Embryonic facial prominence (tissue), 1 donor: ENCODE measurements at regions not wholly inside any gene's neighbourhood (a gene's known extent, or its start where the extent isn't known, plus 50 kb on each side); places are given as distances from the start of the nearest gene placed in this dataset.
"Not testable (repeated sequence)": the region's sequence is repeated elsewhere in the genome, so short reads cannot be mapped to it uniquely, and the experiment has no call there.

Experiments
- DNase-seq: peaks from one replicate; pipeline ENCODE4 v3.0.0-alpha.2; 2016; ENCODE audit errors: extremely low spot score

DNA sequence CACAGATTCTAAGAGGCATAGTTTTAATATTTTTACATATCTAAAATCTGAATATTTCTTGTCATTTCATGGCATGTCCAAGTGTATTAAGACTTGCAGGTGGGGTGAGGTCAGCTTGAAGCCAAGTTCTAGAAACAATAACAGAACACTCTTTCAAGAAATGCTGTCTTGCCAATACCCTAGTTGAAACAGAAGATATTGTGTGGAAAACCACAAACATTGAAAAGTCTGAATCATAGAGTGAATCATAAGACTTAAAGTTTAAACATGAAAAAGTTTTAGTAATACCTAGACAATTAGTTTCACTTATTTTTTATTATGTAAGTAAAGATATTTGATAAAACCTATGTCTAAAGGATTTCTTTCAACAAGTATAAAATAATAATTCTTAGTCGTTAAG is 191.5 kb upstream of the CAND1 start:
- no peak for DNase-seq

DNA sequence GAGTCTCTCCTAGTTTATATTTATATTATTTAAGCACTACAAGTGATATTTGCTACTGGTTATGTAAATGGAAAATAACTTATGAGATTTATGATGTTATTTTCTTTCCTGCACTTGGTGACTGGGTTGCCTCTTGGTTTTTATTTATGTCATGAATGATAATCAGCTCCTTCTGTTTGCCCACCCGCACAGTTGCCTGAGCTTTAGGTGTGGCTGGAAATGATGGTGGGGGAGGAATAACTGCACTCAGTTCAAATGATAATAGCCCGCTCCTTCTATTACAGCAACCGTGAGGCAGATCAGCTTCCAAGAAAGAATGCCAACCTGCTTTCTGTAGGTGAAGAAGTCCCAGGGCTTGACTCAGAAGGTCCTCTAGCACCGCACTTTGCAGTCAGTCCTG is 190.2 kb upstream of the CAND1 start:
- DNase-seq = no peak

GRCh38 chr12:67080637-67081036 is 188.5 kb upstream of the CAND1 start:
- DNase-seq = no peak

DNA sequence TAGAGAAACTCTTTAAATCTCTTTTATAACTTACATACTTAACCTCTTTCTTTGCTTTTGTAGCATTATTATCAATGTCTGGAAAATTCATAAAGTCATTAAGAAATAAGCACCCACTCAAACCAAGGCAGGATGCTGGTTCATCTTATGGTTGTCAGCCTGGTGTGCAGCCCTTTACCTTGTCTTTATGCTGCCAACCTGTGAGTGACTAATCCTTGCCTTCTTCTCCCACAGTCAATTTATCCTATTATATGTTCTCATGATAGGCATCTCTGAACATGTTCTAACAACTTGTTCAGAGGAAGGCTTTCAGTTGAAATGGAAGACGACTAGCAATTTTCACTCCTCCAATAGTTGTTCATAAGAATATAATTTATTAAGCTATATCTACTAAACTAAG is 186.9 kb upstream of the CAND1 start:
- no peak for DNase-seq

GRCh38 chr12:67085699-67086098 is 183.5 kb upstream of the CAND1 start:
- DNase-seq = no peak

- no peak for DNase-seq
Measured at GRCh38 chr12:67086116-67086515, 183.0 kb upstream of the CAND1 start.

DNA sequence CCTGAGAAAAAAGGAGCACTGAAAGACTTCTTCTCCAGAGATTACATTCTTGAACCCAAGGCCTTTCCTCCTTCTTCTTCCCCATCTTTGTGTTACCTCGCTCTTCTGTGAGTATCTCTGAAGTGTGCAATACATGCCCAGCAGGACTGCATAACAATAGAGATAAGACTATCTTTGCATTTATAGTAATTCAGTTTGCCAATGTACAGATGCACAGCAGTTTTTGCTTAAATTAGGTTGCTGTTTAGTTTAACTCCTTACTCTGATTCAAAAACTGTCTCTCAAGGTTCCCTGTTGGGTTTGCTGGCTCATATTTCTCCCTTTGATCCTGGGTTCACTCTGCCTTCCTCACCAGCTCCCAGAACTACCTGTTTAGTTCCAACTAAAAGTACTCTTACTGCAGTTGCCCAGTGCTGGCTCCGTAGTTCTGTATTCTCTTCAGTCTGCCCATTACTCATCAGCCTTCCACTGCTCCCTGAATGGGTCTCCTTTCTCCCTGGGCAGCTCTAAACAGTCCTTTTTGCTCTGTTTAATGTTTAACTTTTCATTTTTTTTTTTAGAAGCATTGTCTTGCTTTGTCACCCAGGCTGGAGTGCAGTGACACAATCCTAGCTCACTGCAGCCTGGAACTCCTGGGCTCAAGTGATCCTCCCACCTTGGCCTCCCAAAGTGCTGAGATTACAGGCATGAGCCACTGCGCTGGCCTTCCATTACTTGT is 180.6 kb upstream of the CAND1 start:
- no peak for DNase-seq

DNA sequence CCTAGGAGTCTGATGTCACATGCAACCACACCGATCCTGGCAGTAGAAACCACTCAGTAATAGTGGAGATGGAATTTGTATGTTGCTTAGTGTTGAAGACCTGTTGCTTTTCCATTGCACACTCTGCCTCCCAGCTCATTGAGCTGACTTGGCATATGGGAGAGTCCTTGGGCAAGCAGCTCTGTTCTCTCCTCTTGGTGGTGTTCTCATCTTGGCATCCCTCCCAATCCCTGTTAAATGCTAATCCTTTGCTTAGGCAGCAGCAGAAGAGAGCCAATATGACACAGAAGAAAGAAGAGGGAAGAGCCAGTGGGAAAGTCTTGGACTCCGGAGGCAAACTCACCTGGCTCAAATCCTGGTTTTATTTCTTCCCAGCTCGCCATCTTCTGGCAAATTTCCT is 178.0 kb upstream of the CAND1 start:
- no peak for DNase-seq

GRCh38 chr12:67091678-67092077 is 177.5 kb upstream of the CAND1 start:
- no peak for DNase-seq

- not testable (repeated sequence) for DNase-seq
Measured at GRCh38 chr12:67092934-67093333, 176.2 kb upstream of the CAND1 start.

DNA sequence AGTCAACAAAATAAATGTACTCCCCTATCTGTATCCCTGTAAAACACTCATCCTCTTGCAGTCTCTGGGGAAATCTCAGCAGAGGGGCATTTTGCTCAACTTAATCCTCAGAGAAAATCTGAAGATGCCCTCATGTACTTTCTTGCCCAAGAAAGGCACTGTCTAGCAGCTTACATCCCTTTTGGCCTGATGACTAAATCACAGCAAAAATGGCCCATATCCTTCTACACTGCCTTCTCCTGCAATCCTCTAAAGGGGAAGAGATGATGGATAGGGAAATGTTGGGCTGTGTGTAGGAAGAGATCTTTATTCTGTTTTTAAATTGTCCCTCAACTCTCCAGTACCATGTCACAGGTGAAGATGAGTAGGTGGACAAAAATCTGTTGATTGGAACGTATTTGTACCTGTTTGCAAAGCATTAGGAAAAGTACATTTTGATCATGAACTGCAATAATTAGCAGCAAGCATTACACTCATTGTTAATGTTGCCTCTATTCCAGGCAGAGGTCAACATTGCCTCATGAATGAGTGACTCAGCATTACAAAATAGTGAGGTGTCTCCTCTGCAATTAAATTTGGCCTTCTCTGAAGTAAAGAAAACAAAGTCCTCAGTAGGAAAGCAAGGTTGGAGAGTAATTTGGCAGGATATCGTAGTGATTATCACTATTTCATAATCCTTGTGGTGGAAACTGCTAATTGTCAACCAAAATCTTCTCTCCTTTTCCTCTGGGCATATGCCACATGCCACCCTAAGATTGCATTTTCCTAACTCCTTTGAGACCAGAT is 172.4 kb upstream of the CAND1 start:
- no peak for DNase-seq

- DNase-seq = no peak
Measured at GRCh38 chr12:67099858-67100257, 169.3 kb upstream of the CAND1 start.

DNA sequence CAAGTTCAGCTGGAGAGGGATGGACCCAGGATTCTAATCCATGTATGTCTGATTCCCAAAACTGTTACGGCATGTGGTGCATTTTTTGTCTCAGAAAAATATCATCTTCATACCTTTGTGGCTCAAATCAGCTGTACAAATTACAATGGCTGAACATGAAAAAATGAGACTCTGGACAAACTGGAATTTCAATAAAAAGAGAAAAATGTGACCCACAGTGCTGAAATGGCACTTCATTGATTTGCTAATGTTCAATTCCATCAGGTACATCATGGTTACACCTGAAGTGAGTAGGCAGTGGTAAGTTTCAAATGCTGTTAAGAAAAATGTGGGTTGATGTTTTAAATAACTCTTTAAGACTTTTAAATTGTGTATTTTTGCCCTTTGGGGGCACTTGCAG is 165.6 kb upstream of the CAND1 start:
- no peak for DNase-seq

GRCh38 chr12:67107235-67107634 is 161.9 kb upstream of the CAND1 start:
- no peak for DNase-seq

GRCh38 chr12:67107751-67108269 is 161.3 kb upstream of the CAND1 start:
- DNase-seq = no peak

GRCh38 chr12:67110345-67110744 is 158.8 kb upstream of the CAND1 start:
- DNase-seq = not testable (repeated sequence)

DNA sequence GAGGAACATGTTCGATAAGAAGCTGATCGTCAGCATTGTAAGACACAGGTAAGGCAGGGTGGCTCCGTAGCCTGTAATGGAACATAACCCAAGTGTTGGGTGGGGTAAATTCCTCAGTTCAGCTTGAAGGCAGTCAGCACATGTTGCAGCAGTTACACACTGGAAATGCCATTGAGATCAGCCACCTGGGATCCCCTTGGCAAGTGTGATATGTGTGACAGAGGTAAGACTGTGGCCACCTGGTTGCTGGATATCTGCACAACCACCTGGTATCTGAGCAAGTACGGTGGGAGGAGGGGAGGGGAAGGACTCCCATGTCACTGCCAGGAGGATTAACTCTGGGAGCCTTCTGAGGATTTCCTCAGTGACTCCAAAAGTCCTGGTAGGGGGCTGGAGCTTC is 158.0 kb upstream of the CAND1 start:
- DNase-seq = peak; percentile 7

DNA sequence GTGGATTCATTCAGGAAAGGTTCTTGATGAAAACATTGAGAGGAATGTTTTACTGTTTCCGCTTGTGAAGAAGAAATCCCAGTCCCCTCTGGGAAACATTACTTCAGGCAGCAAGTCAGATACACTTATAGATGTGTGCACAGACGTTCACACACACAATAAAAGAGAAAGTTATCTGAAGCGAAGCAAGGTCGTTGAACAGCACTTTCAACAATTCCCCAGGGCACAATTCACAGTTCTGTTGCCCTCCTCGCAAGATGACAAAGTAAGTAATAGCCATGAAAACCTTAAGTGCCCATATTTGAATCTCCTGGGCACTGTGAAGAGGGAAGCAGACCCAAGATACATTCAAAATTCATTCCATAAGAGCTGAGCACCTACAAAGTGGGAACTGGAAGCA is 156.6 kb upstream of the CAND1 start:
- DNase-seq = no peak

- no peak for DNase-seq
Measured at GRCh38 chr12:67116134-67116533, 153.0 kb upstream of the CAND1 start.

DNA sequence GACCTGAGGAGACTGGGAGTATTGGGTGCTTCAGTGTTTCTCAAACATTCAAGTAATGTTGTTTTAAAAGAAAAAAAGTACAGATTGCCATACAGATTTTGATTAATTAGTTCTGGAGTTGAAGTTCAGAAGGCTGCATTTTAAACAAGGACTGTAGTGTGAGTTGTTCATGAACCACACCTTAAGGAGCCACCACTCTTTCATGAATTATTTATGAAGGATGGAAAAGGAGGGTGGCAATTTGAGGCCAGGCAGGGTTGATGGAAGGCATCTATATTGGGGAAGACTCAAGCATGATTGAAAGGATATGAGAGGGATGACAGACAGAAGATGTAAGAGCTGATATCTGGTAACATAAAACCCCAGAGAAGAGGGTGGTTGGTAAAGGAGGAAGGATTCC is 146.6 kb upstream of the CAND1 start:
- no peak for DNase-seq

DNA sequence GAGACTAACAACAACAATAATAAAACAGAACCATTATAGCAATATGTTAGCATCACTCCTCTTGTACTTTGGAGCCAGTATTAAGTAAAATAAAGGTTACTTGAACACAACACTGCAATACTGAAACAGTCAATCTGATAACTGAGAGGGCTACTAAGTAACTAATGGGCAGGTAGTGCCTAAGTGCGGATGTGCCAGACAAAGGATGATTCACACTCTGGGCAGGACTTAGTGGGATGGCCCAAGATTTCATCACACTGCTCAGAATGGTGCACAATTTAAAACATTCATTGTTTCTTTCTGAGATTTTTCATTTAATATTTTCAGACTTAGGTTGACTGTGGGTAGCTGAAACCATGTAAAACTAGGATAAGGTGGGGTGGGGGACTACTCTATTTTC is 131.9 kb upstream of the CAND1 start:
- DNase-seq = no peak

- no peak for DNase-seq
Measured at GRCh38 chr12:67141296-67142018, 127.7 kb upstream of the CAND1 start.

DNA sequence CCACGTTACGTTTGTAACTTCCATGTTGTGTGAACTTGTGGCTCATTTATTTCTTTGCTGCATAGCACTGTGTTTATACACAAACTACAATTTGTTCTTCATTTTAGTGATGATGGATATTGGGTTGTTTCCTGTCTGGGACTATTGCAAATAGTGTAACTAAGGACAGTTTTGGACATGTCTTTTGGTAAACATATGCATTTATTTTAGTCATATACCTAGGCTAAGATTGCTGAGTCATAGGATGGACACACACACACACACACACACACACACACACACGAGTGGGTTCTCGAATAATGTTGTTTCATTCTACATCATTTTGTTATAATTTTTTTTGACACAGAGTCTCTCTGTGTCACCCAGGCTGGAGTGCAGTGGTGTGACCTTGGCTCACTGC is 123.5 kb upstream of the CAND1 start:
- no peak for DNase-seq
